Loucy (cell line): ENCODE measurements at regions not wholly inside any gene's neighbourhood (a gene's known extent, or its start where the extent isn't known, plus 50 kb on each side); places are given as distances from the start of the nearest gene placed in this dataset.

Experiments
- CTCF ChIP-seq: fragments of 200-600 bp; sonication (generic); conservative IDR thresholded peaks from 2 replicates; pipeline ENCODE4 v1.5.1; 2014; ENCODE audit warnings: mild to moderate bottlenecking, antibody characterized with exemption, low read length
- EZH2phosphoT487 ChIP-seq: fragments of 200-600 bp; IDR thresholded peaks from 2 replicates; pipeline ENCODE4 v1.6.1; 2018; ENCODE audit warnings: antibody characterized with exemption, mild to moderate bottlenecking, moderate library complexity, borderline replicate concordance

- TF ChIP-seq CTCF (no peak), EZH2phosphoT487 (no peak)
These were observed 189.1 kb upstream of the ALCAM start for GRCh38 chr3:105177576-105177975.
